Peyer's patch (tissue), 4 donors: ENCODE measurements at regions not wholly inside any gene's neighbourhood (a gene's known extent, or its start where the extent isn't known, plus 50 kb on each side); places are given as distances from the start of the nearest gene placed in this dataset.

ENCODE experiments used
- POLR2A ChIP-seq, 2 donors: fragments of 450-650 bp; IDR thresholded peaks; one replicate each; pipeline ENCODE4 v1.5.1; 2017; ENCODE audit warnings: antibody characterized with exemption in 2 of 2, mild to moderate bottlenecking in 2 of 2, moderate library complexity in 2 of 2
- TF ChIP-seq, protein P1 (sequence below), 6 experiments: fragments of 450-650 bp in 4 of 6; fragments of 200-600 bp in 2 of 6; sonication (generic) in 1 of 6; IDR thresholded peaks; one replicate each; pipeline ENCODE4 v1.5.1; 2017 to 2019; ENCODE audit warnings: antibody characterized with exemption in 6 of 6, mild to moderate bottlenecking in 3 of 6, moderate library complexity in 1 of 6

DNA sequence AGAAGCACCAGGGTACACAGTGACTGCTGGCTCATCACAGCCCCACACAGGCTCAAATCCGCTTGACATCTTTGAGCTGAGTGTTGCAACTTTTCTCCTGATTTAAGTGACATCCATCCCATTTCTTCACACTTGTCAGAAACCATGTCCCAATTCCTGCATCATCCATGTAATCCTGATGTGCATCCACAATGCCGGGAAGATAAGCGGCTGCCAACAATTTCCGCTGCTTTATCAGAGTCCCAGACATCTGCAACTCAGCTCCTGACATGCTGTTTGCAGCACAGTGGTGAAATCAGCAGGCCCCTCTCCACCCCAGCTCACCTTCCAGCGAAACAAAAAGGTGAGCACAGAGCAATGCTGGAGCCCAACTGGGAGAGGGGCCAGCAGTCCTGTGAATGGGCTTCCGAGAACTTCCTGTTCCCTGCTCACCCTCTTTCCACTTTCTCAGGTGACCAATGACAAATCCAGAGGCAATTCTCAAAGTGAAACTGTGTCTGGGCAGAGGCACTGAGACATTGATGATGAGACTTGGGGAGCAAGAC is 581.0 kb downstream of the AJAP1 start:
- TF ChIP-seq, protein P1, sequence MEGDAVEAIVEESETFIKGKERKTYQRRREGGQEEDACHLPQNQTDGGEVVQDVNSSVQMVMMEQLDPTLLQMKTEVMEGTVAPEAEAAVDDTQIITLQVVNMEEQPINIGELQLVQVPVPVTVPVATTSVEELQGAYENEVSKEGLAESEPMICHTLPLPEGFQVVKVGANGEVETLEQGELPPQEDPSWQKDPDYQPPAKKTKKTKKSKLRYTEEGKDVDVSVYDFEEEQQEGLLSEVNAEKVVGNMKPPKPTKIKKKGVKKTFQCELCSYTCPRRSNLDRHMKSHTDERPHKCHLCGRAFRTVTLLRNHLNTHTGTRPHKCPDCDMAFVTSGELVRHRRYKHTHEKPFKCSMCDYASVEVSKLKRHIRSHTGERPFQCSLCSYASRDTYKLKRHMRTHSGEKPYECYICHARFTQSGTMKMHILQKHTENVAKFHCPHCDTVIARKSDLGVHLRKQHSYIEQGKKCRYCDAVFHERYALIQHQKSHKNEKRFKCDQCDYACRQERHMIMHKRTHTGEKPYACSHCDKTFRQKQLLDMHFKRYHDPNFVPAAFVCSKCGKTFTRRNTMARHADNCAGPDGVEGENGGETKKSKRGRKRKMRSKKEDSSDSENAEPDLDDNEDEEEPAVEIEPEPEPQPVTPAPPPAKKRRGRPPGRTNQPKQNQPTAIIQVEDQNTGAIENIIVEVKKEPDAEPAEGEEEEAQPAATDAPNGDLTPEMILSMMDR (IDR thresholded peaks at IDR 0.05), result no peak
- no peak for TF ChIP-seq POLR2A (IDR thresholded peaks at IDR 0.05)
